Astrocyte (in vitro differentiated cells and primary cell): ENCODE measurements at regions not wholly inside any gene's neighbourhood (a gene's known extent, or its start where the extent isn't known, plus 50 kb on each side); places are given as distances from the start of the nearest gene placed in this dataset.

Experiments used
- EZH2 ChIP-seq: IDR thresholded peaks from 2 replicates; pipeline ENCODE4 v1.6.1; 2012; ENCODE audit warnings: mild to moderate bottlenecking, low read length, inconsistent platforms; ENCODE audit not compliant: insufficient read depth
- TF ChIP-seq, protein P1 (sequence below): IDR thresholded peaks from 2 replicates; pipeline ENCODE4 v1.5.1; 2011; ENCODE audit warnings: low read depth, mild to moderate bottlenecking, inconsistent platforms, low read length, moderate library complexity; ENCODE audit not compliant: insufficient read depth

DNA sequence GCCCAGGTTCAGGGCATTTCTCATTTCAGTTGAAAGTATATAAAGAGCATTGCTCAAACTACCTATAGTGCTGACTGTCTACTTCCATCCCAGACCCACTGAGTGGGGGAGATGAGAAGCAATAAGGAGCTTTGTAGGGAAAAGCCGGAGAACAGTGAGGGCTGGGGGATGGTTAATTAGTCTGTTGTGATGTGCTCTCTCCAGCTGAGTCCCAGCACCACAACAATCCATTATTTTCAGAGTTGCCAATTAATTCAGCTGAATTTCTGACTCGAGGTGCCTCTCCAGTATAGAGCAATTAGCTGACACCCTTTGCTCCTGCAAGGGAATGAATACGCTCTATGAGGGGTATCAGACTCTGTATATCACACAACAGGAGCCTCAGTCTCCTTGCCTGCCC, 1118.6 kb downstream of the SORCS3 start:
- TF ChIP-seq, protein P1, sequence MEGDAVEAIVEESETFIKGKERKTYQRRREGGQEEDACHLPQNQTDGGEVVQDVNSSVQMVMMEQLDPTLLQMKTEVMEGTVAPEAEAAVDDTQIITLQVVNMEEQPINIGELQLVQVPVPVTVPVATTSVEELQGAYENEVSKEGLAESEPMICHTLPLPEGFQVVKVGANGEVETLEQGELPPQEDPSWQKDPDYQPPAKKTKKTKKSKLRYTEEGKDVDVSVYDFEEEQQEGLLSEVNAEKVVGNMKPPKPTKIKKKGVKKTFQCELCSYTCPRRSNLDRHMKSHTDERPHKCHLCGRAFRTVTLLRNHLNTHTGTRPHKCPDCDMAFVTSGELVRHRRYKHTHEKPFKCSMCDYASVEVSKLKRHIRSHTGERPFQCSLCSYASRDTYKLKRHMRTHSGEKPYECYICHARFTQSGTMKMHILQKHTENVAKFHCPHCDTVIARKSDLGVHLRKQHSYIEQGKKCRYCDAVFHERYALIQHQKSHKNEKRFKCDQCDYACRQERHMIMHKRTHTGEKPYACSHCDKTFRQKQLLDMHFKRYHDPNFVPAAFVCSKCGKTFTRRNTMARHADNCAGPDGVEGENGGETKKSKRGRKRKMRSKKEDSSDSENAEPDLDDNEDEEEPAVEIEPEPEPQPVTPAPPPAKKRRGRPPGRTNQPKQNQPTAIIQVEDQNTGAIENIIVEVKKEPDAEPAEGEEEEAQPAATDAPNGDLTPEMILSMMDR: no peak
- TF ChIP-seq EZH2: no peak
